ENCODE measurements at regions not wholly inside any gene's neighbourhood (a gene's known extent, or its start where the extent isn't known, plus 50 kb on each side); places are given as distances from the start of the nearest gene placed in this dataset. TPM values are rescaled to one million over a fixed set of nuclear protein-coding genes. Genes with fewer than 3 reads are reported as not detected.

DNA sequence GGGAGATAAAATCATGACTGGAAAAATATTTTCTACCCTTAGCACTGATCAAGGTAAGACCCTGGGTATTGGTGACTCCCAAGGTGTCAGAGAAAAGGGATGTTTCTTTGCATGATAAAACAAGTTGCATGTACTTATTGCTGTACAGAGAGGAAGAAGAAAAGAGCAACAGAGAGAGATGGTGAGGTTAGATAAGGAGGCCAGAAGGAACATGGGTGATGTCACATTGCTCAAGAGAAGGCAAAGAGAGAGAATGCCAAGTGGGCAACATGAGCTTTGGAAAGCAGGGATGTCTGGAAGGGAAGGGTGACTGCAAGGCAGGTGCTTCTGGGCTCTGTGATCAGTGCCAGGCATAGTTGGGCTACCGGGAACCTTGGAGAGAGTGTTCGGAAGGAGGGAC, 65.1 kb upstream of the ADARB2 start:
- peaks cover 7% of the 10 kb centered on the region for H3K27me3 Mint-ChIP-seq
- H3K4me1 Mint-ChIP-seq (ENCODE audit: low read depth): no peaks in the 10 kb centered on the region
- H3K9me3 Mint-ChIP-seq (ENCODE audit: low read depth): no peaks in the 10 kb centered on the region
- H3K27ac Mint-ChIP-seq: no peak overlapping the region
- no peak for TF ChIP-seq CTCF (IDR thresholded peaks at IDR 0.05; ENCODE audit: unreplicated experiment)
- H3K4me3 Mint-ChIP-seq (ENCODE audit: low read depth): no peak overlapping the region
- no peak for DNase-seq (ENCODE audit: low spot score, unreplicated experiment)
- no peaks in the 10 kb centered on the region for H3K36me3 Mint-ChIP-seq (ENCODE audit: insufficient read depth)

DNA sequence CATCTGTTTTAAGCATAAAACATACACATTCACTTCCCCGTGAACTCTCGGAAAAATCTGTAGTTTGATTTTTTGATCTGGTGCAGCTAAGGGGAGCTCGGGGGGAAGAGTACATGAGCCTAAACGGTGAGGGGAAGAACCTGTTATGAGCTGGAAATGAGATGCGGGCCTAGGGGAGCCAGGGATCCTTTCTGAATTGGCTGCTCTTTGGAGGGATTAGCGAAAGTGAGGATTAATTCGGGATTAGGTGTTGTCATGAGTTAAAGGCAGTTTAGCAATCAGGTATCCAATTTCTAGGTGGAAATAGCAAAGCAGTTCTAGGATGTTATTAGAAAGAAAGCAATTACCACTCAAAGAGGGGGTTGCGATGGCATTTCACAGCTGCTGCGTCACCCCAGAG, 51.1 kb upstream of the ADARB2 start:
- DNase-seq (ENCODE audit: low spot score, unreplicated experiment): no peak
- TF ChIP-seq CTCF (IDR thresholded peaks at IDR 0.05; ENCODE audit: unreplicated experiment): no peak
- Mint-ChIP-seq H3K4me3 (ENCODE audit: low read depth) (no peak overlapping the region), H3K36me3 (ENCODE audit: insufficient read depth) (no peaks in the 10 kb centered on the region), H3K27ac (no peak overlapping the region), H3K4me1 (ENCODE audit: low read depth) (no peaks in the 10 kb centered on the region), H3K27me3 (peaks cover 20% of the 10 kb centered on the region), H3K9me3 (ENCODE audit: low read depth) (no peaks in the 10 kb centered on the region)

Small RNA genes in the stretch of these regions (microRNA-seq; reads per million reads assigned to microRNA genes)
- not detected for gene MIR6072 (ENCODE audit: borderline number of aligned reads, unreplicated experiment)
